ENCODE measurements at regions not wholly inside any gene's neighbourhood (a gene's known extent, or its start where the extent isn't known, plus 50 kb on each side); places are given as distances from the start of the nearest gene placed in this dataset.
"Not testable (repeated sequence)": the region's sequence is repeated elsewhere in the genome, so short reads cannot be mapped to it uniquely, and the experiment has no call there.

GRCh38 chr4:169934794-169935429 is 91.3 kb downstream of the MFAP3L start:
- DNase-seq = no peak

- no peak for DNase-seq
Measured at GRCh38 chr4:169933531-169933930, 92.7 kb downstream of the MFAP3L start.

DNA sequence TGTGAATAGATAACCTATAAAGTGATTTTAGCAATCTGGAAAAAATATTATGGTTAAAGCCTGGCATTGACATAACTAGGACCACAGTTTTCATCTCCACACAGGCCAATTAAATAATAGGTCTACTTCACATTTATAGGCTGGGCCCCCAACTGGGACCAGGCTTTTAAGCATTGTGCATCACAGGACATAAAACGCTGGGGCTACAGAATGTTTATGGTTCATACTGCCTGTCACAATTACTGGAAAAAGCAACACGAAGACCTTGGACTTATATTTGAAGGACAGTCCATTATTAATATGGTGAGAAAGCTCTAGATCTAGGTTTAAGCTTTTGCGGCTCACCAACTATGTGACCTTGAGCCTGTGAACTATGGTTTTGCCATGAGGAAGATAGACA is 94.2 kb downstream of the MFAP3L start:
- DNase-seq = no peak

- not testable (repeated sequence) for DNase-seq
Measured at GRCh38 chr4:169930755-169931154, 95.4 kb downstream of the MFAP3L start.

GRCh38 chr4:169927280-169927679 is 98.9 kb downstream of the MFAP3L start:
- DNase-seq = no peak

- no peak for DNase-seq
Measured at GRCh38 chr4:169925678-169926077, 100.5 kb downstream of the MFAP3L start.

- no peak for DNase-seq
Measured at GRCh38 chr4:169922632-169923276, 103.4 kb downstream of the MFAP3L start.

- DNase-seq = no peak
Measured at GRCh38 chr4:169921732-169922131, 104.5 kb downstream of the MFAP3L start.

DNA sequence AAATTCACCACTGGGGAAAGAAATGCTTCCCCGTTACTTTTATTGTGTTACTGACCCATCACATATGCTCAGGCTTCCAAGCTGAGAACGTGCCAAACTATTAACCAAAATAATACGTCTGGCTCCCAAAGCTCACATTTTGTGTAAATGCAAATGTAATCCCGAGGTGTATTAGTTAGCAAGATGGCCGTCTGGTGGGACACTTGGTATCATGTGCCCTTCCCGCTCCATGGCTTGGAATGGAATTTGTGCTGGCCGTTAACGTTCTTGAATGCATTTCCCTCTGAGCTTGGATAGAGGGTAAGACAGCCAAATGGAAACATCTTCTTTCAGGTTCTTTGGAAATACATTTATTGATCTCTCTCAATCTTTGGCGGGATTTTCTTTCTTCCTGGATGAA is 105.0 kb downstream of the MFAP3L start:
- DNase-seq = no peak

DNA sequence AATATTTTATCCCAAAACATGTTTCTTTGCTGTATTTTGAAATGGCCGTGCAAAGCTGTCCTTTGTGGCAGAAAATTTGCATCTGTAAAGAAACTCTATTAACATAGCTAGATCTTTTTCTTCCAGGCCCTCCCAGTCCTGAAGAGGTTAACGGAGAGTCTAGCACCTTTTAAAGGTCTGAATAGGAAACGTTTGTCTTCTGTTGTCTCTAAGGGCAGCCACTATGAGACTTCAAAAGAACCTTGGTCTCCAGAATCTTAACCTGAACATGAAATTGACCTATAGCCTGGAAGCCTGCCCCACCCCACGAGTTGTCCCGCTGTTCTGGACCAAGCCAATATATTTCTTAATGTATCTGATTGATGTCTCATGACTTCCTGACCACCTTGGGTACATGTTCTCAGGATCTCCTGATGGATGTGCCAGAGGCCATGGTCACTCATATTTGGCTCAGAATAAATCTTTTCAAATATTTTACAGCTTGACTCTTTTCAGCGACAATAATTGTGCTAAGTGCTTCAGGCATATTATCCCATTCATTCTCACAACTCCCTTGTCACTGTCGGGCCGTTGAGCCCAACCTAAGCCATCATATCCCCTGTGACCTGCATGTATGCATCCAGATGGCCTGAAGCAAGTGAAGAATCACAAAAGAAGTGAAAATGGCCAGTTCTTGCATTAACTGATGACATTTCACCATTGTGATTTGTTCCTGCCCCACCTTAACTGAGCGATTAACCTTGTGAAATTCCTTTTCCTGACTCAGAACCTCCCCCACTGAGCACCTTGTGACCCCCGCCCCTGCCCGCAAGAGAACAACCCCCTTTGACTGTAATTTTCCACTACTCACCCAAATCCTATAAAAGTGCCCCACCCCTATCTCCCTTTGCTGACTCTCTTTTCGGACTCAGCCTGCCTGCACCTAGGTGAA is 106.7 kb downstream of the MFAP3L start:
- not testable (repeated sequence) for DNase-seq

DNA sequence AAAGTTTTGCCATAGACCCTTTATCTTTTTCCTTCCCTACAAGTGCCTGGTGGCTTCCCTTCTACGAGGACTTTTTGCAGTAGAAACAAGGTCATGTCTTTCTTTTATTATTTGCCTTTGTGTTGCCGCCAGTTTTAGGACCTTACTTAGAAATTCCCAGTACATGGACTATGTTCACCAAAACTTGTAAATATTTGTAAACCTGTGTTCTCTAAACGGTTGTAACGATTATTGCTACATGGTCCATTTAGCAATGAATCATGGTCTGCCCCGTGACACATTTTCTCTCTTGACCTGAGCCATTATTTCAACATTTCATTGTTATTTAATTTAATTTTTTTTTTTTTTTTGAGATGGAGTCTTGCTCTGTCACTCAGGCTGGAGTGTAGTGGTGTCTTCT is 110.7 kb downstream of the MFAP3L start:
- DNase-seq = no peak

GRCh38 chr4:169914866-169915265 is 111.3 kb downstream of the MFAP3L start:
- no peak for DNase-seq

DNA sequence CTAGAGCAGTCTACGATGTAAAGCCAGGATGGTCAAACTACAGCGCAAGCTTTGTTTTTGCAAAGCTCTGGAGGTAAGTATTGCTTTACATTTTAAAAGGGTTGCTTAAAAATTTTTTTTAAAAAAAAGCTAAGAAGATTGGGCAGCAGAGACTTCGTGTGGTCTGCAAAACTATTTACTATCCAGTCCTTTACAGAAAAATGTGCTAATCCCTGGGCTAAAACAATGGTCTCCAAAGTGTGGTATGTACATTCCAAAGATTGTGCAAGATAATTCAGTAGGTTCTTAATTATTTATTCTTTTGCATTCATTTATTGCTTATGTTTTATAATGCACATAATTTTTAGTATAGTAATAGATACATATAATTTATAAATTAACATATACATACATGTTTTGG is 113.2 kb downstream of the MFAP3L start:
- DNase-seq = no peak

DNA sequence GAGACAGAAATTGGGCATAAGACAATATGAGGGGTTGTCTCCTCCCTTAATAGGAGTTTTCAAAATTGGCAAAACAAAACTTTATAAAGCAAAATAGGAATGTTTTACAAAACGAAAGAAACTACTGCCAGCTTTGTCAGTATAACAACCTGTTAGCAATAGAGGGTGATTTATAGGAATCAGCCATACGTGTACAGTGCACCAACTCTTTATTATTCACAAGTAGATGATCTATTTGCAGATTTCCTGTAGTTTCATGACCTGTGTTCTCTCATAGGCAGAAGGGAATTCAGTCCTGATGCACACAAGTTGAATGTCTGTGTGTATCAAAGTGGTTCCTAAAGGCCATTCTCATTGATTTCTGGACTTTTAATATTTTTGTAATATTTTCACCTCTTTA is 116.3 kb downstream of the MFAP3L start:
- DNase-seq = no peak

DNA sequence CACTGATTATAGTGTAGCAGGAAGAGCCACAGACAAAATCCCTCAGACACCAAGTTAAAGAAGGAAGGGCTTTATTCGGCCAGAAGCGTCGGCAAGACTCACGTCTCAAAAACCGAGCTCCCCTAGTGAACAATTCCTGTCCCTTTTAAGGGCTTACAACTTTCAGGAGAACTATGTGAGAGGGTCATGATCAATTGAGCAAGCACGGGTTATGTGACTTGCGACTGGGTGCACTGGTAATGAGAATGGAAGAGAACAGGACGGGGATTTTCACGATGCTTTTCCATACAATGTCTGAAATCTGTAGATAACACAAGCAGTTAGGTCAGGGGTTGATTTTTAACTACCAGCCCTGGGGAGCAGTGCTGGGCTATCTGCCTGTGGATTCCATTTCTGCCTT is 116.7 kb downstream of the MFAP3L start:
- DNase-seq = no peak

- DNase-seq = no peak
Measured at GRCh38 chr4:169907705-169908104, 118.5 kb downstream of the MFAP3L start.

DNA sequence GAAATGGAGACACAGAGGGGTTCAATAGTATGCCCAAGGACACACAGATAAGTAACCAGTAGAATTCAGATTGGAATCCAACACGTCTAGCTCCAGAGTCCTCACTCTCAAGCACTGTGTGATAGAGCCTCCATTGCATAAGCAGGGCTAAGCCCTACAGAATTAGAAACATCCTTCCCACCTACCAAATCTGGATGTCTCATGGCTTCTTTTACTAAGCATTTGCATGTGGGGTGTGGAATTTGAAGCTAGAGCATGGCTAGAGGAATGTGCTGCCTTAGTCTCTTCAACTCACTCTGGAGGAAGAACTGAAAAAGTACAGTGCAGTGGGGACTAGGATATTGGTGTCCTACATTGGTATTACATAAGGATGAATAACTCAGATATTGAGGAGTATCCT is 119.4 kb downstream of the MFAP3L start:
- DNase-seq = no peak

- DNase-seq = no peak
Measured at GRCh38 chr4:169906104-169906503, 120.1 kb downstream of the MFAP3L start.

GRCh38 chr4:169902658-169903345 is 123.4 kb downstream of the MFAP3L start:
- no peak for DNase-seq

- no peak for DNase-seq
Measured at GRCh38 chr4:169900241-169900845, 125.9 kb downstream of the MFAP3L start.

DNA sequence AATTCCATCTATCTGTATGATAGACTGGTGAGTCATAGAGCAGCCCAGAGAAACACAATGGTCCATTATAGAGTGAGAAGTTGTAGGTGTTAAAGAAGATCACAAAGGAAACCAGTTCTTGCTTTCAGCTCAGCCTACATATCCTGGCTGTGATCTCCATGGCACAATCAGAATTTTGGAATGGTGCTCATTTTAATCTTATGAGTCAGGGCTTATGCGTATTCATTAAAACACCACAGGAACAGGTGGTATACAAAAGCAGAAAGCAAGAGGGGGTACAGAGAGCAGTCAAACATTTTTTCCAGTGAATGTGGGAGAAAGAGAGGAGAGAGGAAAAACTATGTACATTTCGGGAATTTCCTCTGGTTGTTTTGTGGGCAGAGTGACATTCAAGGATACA is 126.9 kb downstream of the MFAP3L start:
- no peak for DNase-seq

GRCh38 chr4:169898095-169898494 is 128.1 kb downstream of the MFAP3L start:
- DNase-seq = no peak

GRCh38 chr4:169894767-169895166 is 131.4 kb downstream of the MFAP3L start:
- not testable (repeated sequence) for DNase-seq
